DND-41 (cell line): ENCODE measurements at regions not wholly inside any gene's neighbourhood (a gene's known extent, or its start where the extent isn't known, plus 50 kb on each side); places are given as distances from the start of the nearest gene placed in this dataset.

ENCODE experiments used
- EZH2 ChIP-seq: IDR thresholded peaks from 3 replicates; pipeline ENCODE4 v1.6.1; 2012; ENCODE audit warnings: borderline replicate concordance, low read depth, mild to moderate bottlenecking, moderate library complexity, low read length, inconsistent platforms; ENCODE audit not compliant: severe bottlenecking
- TF ChIP-seq, protein P1 (sequence below): IDR thresholded peaks from 2 replicates; pipeline ENCODE4 v1.5.1; 2012; ENCODE audit warnings: borderline replicate concordance, low read length, moderate library complexity, mild to moderate bottlenecking; ENCODE audit not compliant: poor library complexity, severe bottlenecking; ENCODE audit errors: extremely low read depth

DNA sequence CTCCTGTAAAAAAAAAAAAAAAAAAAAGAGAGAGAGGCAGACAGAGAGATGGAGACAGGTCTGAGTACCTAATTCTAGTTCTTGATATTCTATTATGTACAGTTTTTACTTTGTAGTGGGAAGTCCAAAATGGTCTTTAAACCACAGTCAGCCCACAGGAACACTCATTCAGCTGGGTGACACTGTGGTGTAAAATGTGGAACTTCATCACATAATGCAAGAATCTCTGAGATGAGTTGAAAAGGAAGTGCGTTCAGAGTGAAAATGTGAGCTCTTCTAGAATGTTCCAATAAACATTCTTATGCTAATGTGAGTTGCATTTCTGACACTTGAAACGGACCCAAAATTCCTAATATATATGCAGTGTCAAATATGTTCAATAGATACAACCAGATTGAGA lies 972.1 kb downstream of the CDH11 start:
- TF ChIP-seq, protein P1, sequence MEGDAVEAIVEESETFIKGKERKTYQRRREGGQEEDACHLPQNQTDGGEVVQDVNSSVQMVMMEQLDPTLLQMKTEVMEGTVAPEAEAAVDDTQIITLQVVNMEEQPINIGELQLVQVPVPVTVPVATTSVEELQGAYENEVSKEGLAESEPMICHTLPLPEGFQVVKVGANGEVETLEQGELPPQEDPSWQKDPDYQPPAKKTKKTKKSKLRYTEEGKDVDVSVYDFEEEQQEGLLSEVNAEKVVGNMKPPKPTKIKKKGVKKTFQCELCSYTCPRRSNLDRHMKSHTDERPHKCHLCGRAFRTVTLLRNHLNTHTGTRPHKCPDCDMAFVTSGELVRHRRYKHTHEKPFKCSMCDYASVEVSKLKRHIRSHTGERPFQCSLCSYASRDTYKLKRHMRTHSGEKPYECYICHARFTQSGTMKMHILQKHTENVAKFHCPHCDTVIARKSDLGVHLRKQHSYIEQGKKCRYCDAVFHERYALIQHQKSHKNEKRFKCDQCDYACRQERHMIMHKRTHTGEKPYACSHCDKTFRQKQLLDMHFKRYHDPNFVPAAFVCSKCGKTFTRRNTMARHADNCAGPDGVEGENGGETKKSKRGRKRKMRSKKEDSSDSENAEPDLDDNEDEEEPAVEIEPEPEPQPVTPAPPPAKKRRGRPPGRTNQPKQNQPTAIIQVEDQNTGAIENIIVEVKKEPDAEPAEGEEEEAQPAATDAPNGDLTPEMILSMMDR = no peak
- TF ChIP-seq EZH2 = no peak
